K562 (cell line): ENCODE measurements at regions not wholly inside any gene's neighbourhood (a gene's known extent, or its start where the extent isn't known, plus 50 kb on each side); places are given as distances from the start of the nearest gene placed in this dataset.

Experiments used
- ATAC-seq: fragments of 200-7000 bp; cut with Tn5 transposase; 3 replicates; pipeline ENCODE4 v1.9.1; 2020; ENCODE audit warnings: moderate library complexity
- BruUV-seq: library from RNA; stranded (reverse); fragments of 400-500 nt; replicated peaks from 2 replicates; lab custom pipeline; 2021; lab: Mats Ljungman, UMichigan
- CTCF ChIA-PET: fragments of 300-600 bp; formaldehyde crosslinking; extraction: SDS; loops from one replicate; lab custom pipeline; 2021; ENCODE audit warnings: low intra/inter-chr PET ratio; lab: Yijun Ruan, JAX
- POLR2A ChIA-PET: fragments of 300-600, 350-650 bp; sonication (Branson Sonifier 250); formaldehyde crosslinking; extraction: SDS; loops from one replicate; lab custom pipeline; 2021; ENCODE audit warnings: antibody characterized with exemption, inconsistent platforms; lab: Yijun Ruan, JAX
- DNase-seq, 4 experiments: peaks; one replicate each; pipeline versions ENCODE4 v3.0.0 to v3.0.0-alpha.2; 2011 to 2018; ENCODE audit warnings: low spot score in 3 of 4, mixed read lengths in 3 of 4; ENCODE audit errors: extremely low read depth in 1 of 4
- FAIRE-seq: peaks from 2 replicates; lab custom pipeline; 2011; peaks lifted over from hg19 to GRCh38; lab: Jason Lieb, UNC
- H2AFZ ChIP-seq: 2 replicates; pipeline ENCODE4 v1.6.0; 2011; ENCODE audit warnings: low read depth, low read length, control low read depth, inconsistent platforms
- H3K27ac ChIP-seq: fragments of 200-600 bp; 3 replicates; pipeline ENCODE4 v1.8.0; 2011; ENCODE audit warnings: low read depth, mild to moderate bottlenecking, control low read depth, inconsistent platforms, low read length, moderate library complexity, mixed read lengths; ENCODE audit errors: extremely low read depth
- H3K27me3 ChIP-seq, 2 experiments: fragments of 300-600 bp in 1 of 2; 2 replicates in 1 of 2; 3 replicates in 1 of 2; pipeline versions ENCODE4 v1.6.0 to v1.8.0; 2011; ENCODE audit warnings: inconsistent platforms in 2 of 2, low read length in 2 of 2, mild to moderate bottlenecking in 1 of 2, mixed read lengths in 1 of 2, moderate library complexity in 1 of 2; ENCODE audit not compliant: control insufficient read depth in 2 of 2, insufficient read depth in 2 of 2
- H3K36me3 ChIP-seq: fragments of 300-600 bp; 3 replicates; pipeline ENCODE4 v1.8.0; 2011; ENCODE audit warnings: mild to moderate bottlenecking, low read length, inconsistent platforms; ENCODE audit not compliant: control insufficient read depth, insufficient read depth
- H3K4me1 ChIP-seq, 2 experiments: fragments of 200-600 bp in 1 of 2; replicated peaks in 1 of 2; 2 replicates in 1 of 2; 3 replicates in 1 of 2; pipeline versions ENCODE4 v1.5.1 to v1.8.0; 2011; ENCODE audit warnings: inconsistent platforms in 2 of 2, low read length in 2 of 2, mild to moderate bottlenecking in 1 of 2, mixed read lengths in 1 of 2, moderate library complexity in 1 of 2; ENCODE audit not compliant: control insufficient read depth in 2 of 2, insufficient read depth in 2 of 2
- H3K4me2 ChIP-seq: 2 replicates; pipeline ENCODE4 v1.6.1; 2011; ENCODE audit warnings: low read length, control low read depth, inconsistent platforms, mixed read lengths; ENCODE audit not compliant: insufficient read depth
- H3K4me3 ChIP-seq: fragments of 200-600 bp; sonication (generic), shearing (Covaris generic); 2 replicates; pipeline ENCODE4 v1.5.1; 2016; ENCODE audit warnings: control low read depth, inconsistent platforms
- H3K79me2 ChIP-seq: fragments of 200-600 bp; 3 replicates; pipeline ENCODE4 v1.8.0; 2011; ENCODE audit warnings: low read length, inconsistent platforms; ENCODE audit not compliant: control insufficient read depth, insufficient read depth
- H3K9ac ChIP-seq, 2 experiments: 2 replicates each; pipeline versions ENCODE4 v1.6.0 to v1.6.1; 2011; ENCODE audit warnings: low read depth in 2 of 2, low read length in 2 of 2, control low read depth in 1 of 2, inconsistent platforms in 1 of 2, mild to moderate bottlenecking in 1 of 2, mixed read lengths in 1 of 2; ENCODE audit not compliant: insufficient read depth in 1 of 2
- H3K9me1 ChIP-seq: one replicate; pipeline ENCODE4 v1.6.0; 2011; ENCODE audit warnings: inconsistent platforms, mild to moderate bottlenecking, low read length, moderate library complexity; ENCODE audit not compliant: control insufficient read depth, insufficient read depth
- H3K9me3 ChIP-seq: replicated peaks from 2 replicates; pipeline ENCODE4 v1.5.1; 2011; ENCODE audit warnings: low read depth, low read length, inconsistent platforms; ENCODE audit not compliant: control insufficient read depth, insufficient read depth
- H4K20me1 ChIP-seq: replicated peaks from 2 replicates; pipeline ENCODE4 v1.6.1; 2011; ENCODE audit warnings: low read length, inconsistent platforms, mixed read lengths; ENCODE audit not compliant: control insufficient read depth, insufficient read depth
- CBFA2T3 ChIP-seq: fragments of 450-650 bp; IDR thresholded peaks from 2 replicates; pipeline ENCODE4 v1.6.1; 2017
- CREB3 ChIP-seq: fragments of 450-650 bp; conservative IDR thresholded peaks from 2 replicates; pipeline ENCODE4 v1.6.1; 2016; ENCODE audit warnings: missing genetic modification characterization, low read depth, mild to moderate bottlenecking, missing compliant biosample characterization, moderate library complexity
- ELF2 ChIP-seq: fragments of 250-450 bp; sonication (Bioruptor Pico); IDR thresholded peaks from 2 replicates; pipeline ENCODE4 v1.5.0; 2021; ENCODE audit warnings: mild to moderate bottlenecking
- ETS2 ChIP-seq: IDR thresholded peaks from 2 replicates; pipeline ENCODE4 v1.6.1; 2016; ENCODE audit warnings: borderline replicate concordance, missing genetic modification characterization, mild to moderate bottlenecking, moderate library complexity, missing compliant biosample characterization; ENCODE audit not compliant: poor library complexity, severe bottlenecking
- HMG20B ChIP-seq: fragments of 250-450 bp; sonication (Bioruptor Pico); IDR thresholded peaks from 2 replicates; pipeline ENCODE4 v1.5.0; 2021; ENCODE audit warnings: mild to moderate bottlenecking
- HNRNPLL ChIP-seq: fragments of 200-400 bp; formaldehyde crosslinking; IDR thresholded peaks from 2 replicates; pipeline ENCODE4 v1.6.1; 2017; ENCODE audit warnings: low read length, low read depth, mild to moderate bottlenecking; ENCODE audit not compliant: poor library complexity, severe bottlenecking
- JUND ChIP-seq, 2 experiments: IDR thresholded peaks; 2 replicates in 1 of 2; 3 replicates in 1 of 2; pipeline ENCODE4 v1.6.1; 2011; ENCODE audit warnings: borderline replicate concordance in 2 of 2, low read depth in 2 of 2, low read length in 2 of 2, improper control_type of control experiment in 1 of 2, missing biosample characterization in 1 of 2, missing genetic modification characterization in 1 of 2, missing genetic modification reagents in 1 of 2
- KDM1A ChIP-seq, 2 experiments: fragments of 450-650 bp; IDR thresholded peaks; 2 replicates each; pipeline ENCODE4 v1.6.1; 2016; ENCODE audit warnings: mild to moderate bottlenecking in 2 of 2
- MAFG ChIP-seq: fragments of 450-650 bp; conservative IDR thresholded peaks from 2 replicates; pipeline ENCODE4 v1.6.1; 2016; ENCODE audit warnings: missing genetic modification characterization, missing compliant biosample characterization
- NFIX ChIP-seq: fragments of 250-450 bp; sonication (Bioruptor Pico); IDR thresholded peaks from 2 replicates; pipeline ENCODE4 v1.4.0; 2020; ENCODE audit warnings: low read depth, mild to moderate bottlenecking, moderate library complexity
- STAT5A ChIP-seq: IDR thresholded peaks from 2 replicates; pipeline ENCODE4 v1.6.1; 2012; ENCODE audit warnings: low read length, inconsistent platforms, borderline replicate concordance
- WHSC1 ChIP-seq: IDR thresholded peaks from one replicate; pipeline ENCODE4 v1.6.1; 2012; ENCODE audit warnings: low read length, control low read depth, inconsistent platforms
- XRCC4 ChIP-seq: IDR thresholded peaks from one replicate; pipeline ENCODE4 v1.6.1; 2011; ENCODE audit not compliant: insufficient read depth, insufficient read length; ENCODE audit errors: extremely low read depth
- ZNF395 ChIP-seq: fragments of 200-800 bp; sonication (Bioruptor generic); IDR thresholded peaks from 2 replicates; pipeline ENCODE4 v1.6.1; 2017; ENCODE audit warnings: missing genetic modification characterization, missing compliant biosample characterization
- ZNF551 ChIP-seq: fragments of 250-450 bp; sonication (Bioruptor Pico); IDR thresholded peaks from 2 replicates; pipeline ENCODE4 v1.5.0; 2021; ENCODE audit warnings: mild to moderate bottlenecking, moderate library complexity
- ZNF830 ChIP-seq: fragments of 250-450 bp; sonication (Bioruptor Pico); IDR thresholded peaks from 2 replicates; pipeline ENCODE4 v1.5.0; 2021; ENCODE audit warnings: mild to moderate bottlenecking
- WGBS: fragments of 100-300 bp; shearing (Covaris generic); methylation state at CpG from one replicate; pipeline ENCODE4 v1.1.6; 2016; ENCODE audit warnings: low coverage, mixed read lengths; ENCODE audit not compliant: insufficient coverage; ENCODE audit errors: missing lambda C conversion rate; 5-methylcytosine and 5-hydroxymethylcytosine counted together
- in situ Hi-C: fragments of 300-500 bp; cut with MboI; formaldehyde crosslinking; loops from 4 replicates; pipeline ENCODE4 v1.15.0; 2018; ENCODE audit warnings: inconsistent platforms, mixed read lengths
- intact Hi-C: fragments of 100-400 bp; cut with micrococcal nuclease; formaldehyde crosslinking; loops from 2 replicates; pipeline ENCODE4 v1.14.2; 2022
- TF ChIP-seq, protein P1 (sequence below): fragments of 450-650 bp; formaldehyde crosslinking; IDR thresholded peaks from 2 replicates; pipeline ENCODE4 v1.4.0; 2020; ENCODE audit warnings: mild to moderate bottlenecking, moderate library complexity
- TF ChIP-seq, protein P2 (sequence below): IDR thresholded peaks from 2 replicates; pipeline ENCODE4 v1.6.1; 2011; ENCODE audit warnings: borderline replicate concordance, low read depth, mild to moderate bottlenecking, moderate library complexity, low read length; ENCODE audit not compliant: insufficient read depth, poor library complexity, severe bottlenecking

DNA sequence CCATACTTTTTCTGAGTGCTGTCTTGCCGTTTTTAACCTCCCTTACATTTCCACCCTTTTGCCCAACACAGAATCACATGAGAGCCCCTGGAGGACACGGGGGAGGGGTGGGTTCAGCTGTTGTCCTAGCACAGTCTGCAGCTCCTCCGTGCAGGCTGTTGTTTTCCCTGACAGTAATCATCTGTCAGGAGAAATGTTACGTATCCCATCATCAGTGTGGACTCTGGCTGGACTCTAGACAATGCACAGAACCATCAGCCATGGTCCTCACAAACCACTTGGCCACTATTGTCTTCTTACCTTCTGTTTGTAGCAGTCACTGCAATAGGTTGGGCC lies 92.1 kb downstream of the RIN2 start:
- intact Hi-C loops, result no loop called here
- DNase-seq (no peak), ATAC-seq (no peak), FAIRE-seq (no peak)
- H3K79me2 ChIP-seq, result no peaks in the 10 kb centered on the region
- no peaks in the 10 kb centered on the region for H3K36me3 ChIP-seq
- no peaks in the 10 kb centered on the region for H3K4me1 ChIP-seq
- in situ Hi-C loops, result no loop called here
- BruUV-seq, result no TSS peak
- no peak overlapping the region for H3K9ac ChIP-seq
- CTCF ChIA-PET, result no interaction called here
- no peak overlapping the region for H3K4me3 ChIP-seq
- POLR2A ChIA-PET, result no interaction called here
- H2AFZ ChIP-seq, result no peak overlapping the region
- H3K4me2 ChIP-seq, result no peak overlapping the region
- no peak overlapping the region for H3K27ac ChIP-seq
- no peaks in the 10 kb centered on the region for H3K9me1 ChIP-seq
- no peaks in the 10 kb centered on the region for H4K20me1 ChIP-seq
- H3K27me3 ChIP-seq, result no peaks in the 10 kb centered on the region; a peak in 1 of 5 replicates
- H3K9me3 ChIP-seq, result no peaks in the 10 kb centered on the region
- 0% methylated on average over 3 of the region's 4 CpGs for WGBS
- TF ChIP-seq ZNF551 (CRISPR knock-in tag) (no peak), CREB3 (tag) (no peak), MAFG (tag) (no peak), CBFA2T3 (no peak), STAT5A (no peak), KDM1A (IDR thresholded peaks at IDR 0.05) (no peak), NFIX (CRISPR knock-in tag) (no peak), JUND (IDR thresholded peaks at IDR 0.05; ENCODE audit: borderline replicate concordance, low read depth, low read length) (no peak), JUND (tag; IDR thresholded peaks at IDR 0.05; ENCODE audit: borderline replicate concordance, low read depth, low read length) (no peak), HNRNPLL (no peak), ZNF830 (CRISPR knock-in tag) (no peak), ZNF395 (CRISPR knock-in tag) (no peak), ETS2 (tag) (no peak), HMG20B (CRISPR knock-in tag) (no peak), ELF2 (CRISPR knock-in tag) (no peak), XRCC4 (no peak), WHSC1 (no peak)
- TF ChIP-seq, protein P1, sequence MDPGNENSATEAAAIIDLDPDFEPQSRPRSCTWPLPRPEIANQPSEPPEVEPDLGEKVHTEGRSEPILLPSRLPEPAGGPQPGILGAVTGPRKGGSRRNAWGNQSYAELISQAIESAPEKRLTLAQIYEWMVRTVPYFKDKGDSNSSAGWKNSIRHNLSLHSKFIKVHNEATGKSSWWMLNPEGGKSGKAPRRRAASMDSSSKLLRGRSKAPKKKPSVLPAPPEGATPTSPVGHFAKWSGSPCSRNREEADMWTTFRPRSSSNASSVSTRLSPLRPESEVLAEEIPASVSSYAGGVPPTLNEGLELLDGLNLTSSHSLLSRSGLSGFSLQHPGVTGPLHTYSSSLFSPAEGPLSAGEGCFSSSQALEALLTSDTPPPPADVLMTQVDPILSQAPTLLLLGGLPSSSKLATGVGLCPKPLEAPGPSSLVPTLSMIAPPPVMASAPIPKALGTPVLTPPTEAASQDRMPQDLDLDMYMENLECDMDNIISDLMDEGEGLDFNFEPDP (CRISPR knock-in tag), result no peak
- TF ChIP-seq, protein P2, sequence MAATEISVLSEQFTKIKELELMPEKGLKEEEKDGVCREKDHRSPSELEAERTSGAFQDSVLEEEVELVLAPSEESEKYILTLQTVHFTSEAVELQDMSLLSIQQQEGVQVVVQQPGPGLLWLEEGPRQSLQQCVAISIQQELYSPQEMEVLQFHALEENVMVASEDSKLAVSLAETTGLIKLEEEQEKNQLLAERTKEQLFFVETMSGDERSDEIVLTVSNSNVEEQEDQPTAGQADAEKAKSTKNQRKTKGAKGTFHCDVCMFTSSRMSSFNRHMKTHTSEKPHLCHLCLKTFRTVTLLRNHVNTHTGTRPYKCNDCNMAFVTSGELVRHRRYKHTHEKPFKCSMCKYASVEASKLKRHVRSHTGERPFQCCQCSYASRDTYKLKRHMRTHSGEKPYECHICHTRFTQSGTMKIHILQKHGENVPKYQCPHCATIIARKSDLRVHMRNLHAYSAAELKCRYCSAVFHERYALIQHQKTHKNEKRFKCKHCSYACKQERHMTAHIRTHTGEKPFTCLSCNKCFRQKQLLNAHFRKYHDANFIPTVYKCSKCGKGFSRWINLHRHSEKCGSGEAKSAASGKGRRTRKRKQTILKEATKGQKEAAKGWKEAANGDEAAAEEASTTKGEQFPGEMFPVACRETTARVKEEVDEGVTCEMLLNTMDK, result no peak
